Transverse colon (tissue), 4 donors: ENCODE measurements at regions not wholly inside any gene's neighbourhood (a gene's known extent, or its start where the extent isn't known, plus 50 kb on each side); places are given as distances from the start of the nearest gene placed in this dataset.

Source experiments
- DNase-seq: peaks from one replicate; pipeline ENCODE4 v3.0.0-alpha.2; 2019
- H3K27ac ChIP-seq, 4 donors: fragments of 200-600 bp; sonication (generic); 2 replicates each; pipeline ENCODE4 v1.5.1; 2016 to 2018; ENCODE audit warnings: inconsistent platforms in 4 of 4
- H3K27me3 ChIP-seq: fragments of 200-600 bp; sonication (generic); 2 replicates; pipeline ENCODE4 v1.5.1; 2017; ENCODE audit warnings: inconsistent platforms
- H3K36me3 ChIP-seq, 4 donors: fragments of 200-600 bp; sonication (generic); 2 replicates each; pipeline ENCODE4 v1.5.1; 2017 to 2019; ENCODE audit warnings: inconsistent platforms in 4 of 4
- H3K4me1 ChIP-seq, 4 donors: fragments of 200-600 bp; sonication (generic); 2 replicates each; pipeline ENCODE4 v1.5.1; 2017 to 2020; ENCODE audit warnings: inconsistent platforms in 4 of 4
- H3K4me3 ChIP-seq, 4 donors: fragments of 200-600 bp; sonication (generic); 1 replicate in 1 of 4; 2 replicates in 3 of 4; pipeline versions ENCODE4 v1.5.1 to v1.6.1; 2017 to 2019; ENCODE audit warnings: inconsistent platforms in 4 of 4
- H3K9me3 ChIP-seq, 2 donors: fragments of 200-600 bp; sonication (generic); 2 replicates each; pipeline ENCODE4 v1.5.1; 2017 to 2019; ENCODE audit warnings: inconsistent platforms in 2 of 2
- CTCF ChIP-seq, 5 experiments: fragments of 200-600 bp in 3 of 5; fragments of 450-650 bp in 2 of 5; sonication (generic) in 3 of 5; IDR thresholded peaks; 1 replicate in 2 of 5; 2 replicates in 3 of 5; pipeline ENCODE4 v1.5.1; 2016 to 2017; ENCODE audit warnings: antibody characterized with exemption in 5 of 5, inconsistent platforms in 3 of 5, mild to moderate bottlenecking in 2 of 5, moderate library complexity in 1 of 5
- EP300 ChIP-seq: sonication (generic); formaldehyde crosslinking; IDR thresholded peaks from one replicate; pipeline ENCODE4 v1.6.1; 2017; ENCODE audit warnings: antibody characterized with exemption, low read depth
- POLR2A ChIP-seq: fragments of 450-650 bp; IDR thresholded peaks from one replicate; pipeline ENCODE4 v1.6.1; 2016; ENCODE audit warnings: antibody characterized with exemption, mild to moderate bottlenecking, moderate library complexity
- POLR2AphosphoS5 ChIP-seq, 3 donors: sonication (generic); formaldehyde crosslinking; IDR thresholded peaks; one replicate each; pipeline ENCODE4 v1.6.1; 2016; ENCODE audit warnings: antibody characterized with exemption in 3 of 3
- WGBS, 2 donors: methylation state at CpG; one replicate each; pipeline ENCODE4 v1.1.5; 2018; ENCODE audit warnings: low coverage in 1 of 2; 5-methylcytosine and 5-hydroxymethylcytosine counted together
- in situ Hi-C, 4 donors: fragments of 200-750 bp; cut with MboI; loops; one replicate each; pipeline versions ENCODE4 v1.15.0 to v1.15.1; 2017; ENCODE audit warnings: low sequenced_read_pairs in 3 of 4, low pct_ligation_motif_present in 1 of 4, low pct_unique_long_range_greater_than_20kb in 1 of 4
- intact Hi-C: fragments of 100-400 bp; cut with DNase I; formaldehyde crosslinking; loops from one replicate; pipeline ENCODE4 v1.15.1; 2023; ENCODE audit warnings: low total_unique reads

- no peak for DNase-seq
- TF ChIP-seq POLR2A (no peak), POLR2AphosphoS5 (IDR thresholded peaks at IDR 0.05) (no peak), CTCF (IDR thresholded peaks at IDR 0.05) (no peak), EP300 (no peak)
- Histone ChIP-seq H3K4me1 (no peaks in the 10 kb centered on the region), H3K9me3 (no peaks in the 10 kb centered on the region), H3K27me3 (peaks cover 6% of the 10 kb centered on the region), H3K4me3 (no peak overlapping the region), H3K36me3 (no peaks in the 10 kb centered on the region), H3K27ac (no peak overlapping the region)
- intact Hi-C loops, result no loop called here
- in situ Hi-C loops, result no loop called here
Measured at GRCh38 chr21:35751171-35751570, 309.2 kb downstream of the SETD4 start.

GRCh38 chr21:35749904-35750303 lies 310.4 kb downstream of the SETD4 start:
- Histone ChIP-seq H3K27ac (no peak overlapping the region), H3K4me1 (no peaks in the 10 kb centered on the region), H3K27me3 (peaks cover 6% of the 10 kb centered on the region), H3K4me3 (no peak overlapping the region), H3K9me3 (no peaks in the 10 kb centered on the region), H3K36me3 (no peaks in the 10 kb centered on the region)
- no peak for DNase-seq
- 83 to 100% methylated on average over 2 to 3 of the region's 3 CpGs for WGBS, 2 donors
- in situ Hi-C loops, result no loop called here
- TF ChIP-seq CTCF (IDR thresholded peaks at IDR 0.05) (no peak), POLR2AphosphoS5 (IDR thresholded peaks at IDR 0.05) (no peak), POLR2A (no peak)
- intact Hi-C loops, result no loop called here

- H3K27me3 ChIP-seq, result peaks cover 6% of the 10 kb centered on the region
Measured at GRCh38 chr21:35748678-35749314, 311.5 kb downstream of the SETD4 start.

GRCh38 chr21:35743571-35743970 lies 316.8 kb downstream of the SETD4 start:
- intact Hi-C loops (no loop called here), in situ Hi-C loops (no loop called here)
- WGBS, 2 donors, result 73 to 94% methylated on average over 2 to 4 of the region's 4 CpGs
- peaks cover 0 to 6% of the 10 kb centered on the region in 2 donors for H3K9me3 ChIP-seq
- H3K27me3 ChIP-seq, result no peaks in the 10 kb centered on the region
- TF ChIP-seq POLR2A (no peak), CTCF (IDR thresholded peaks at IDR 0.05) (no peak), EP300 (no peak), POLR2AphosphoS5 (IDR thresholded peaks at IDR 0.05) (no peak)
- H3K4me1 ChIP-seq, result no peaks in the 10 kb centered on the region
- no peaks in the 10 kb centered on the region for H3K36me3 ChIP-seq
- H3K27ac ChIP-seq, result no peak overlapping the region
- no peak for DNase-seq
- no peak overlapping the region for H3K4me3 ChIP-seq

More at GRCh38 chr21:35748678-35749314, 311.5 kb downstream of the SETD4 start:
- H3K4me3 ChIP-seq, result no peak overlapping the region
- no peaks in the 10 kb centered on the region for H3K9me3 ChIP-seq
- H3K27ac ChIP-seq, result no peak overlapping the region
- WGBS, 2 donors, result 66 to 69% methylated on average over 1 to 3 of the region's 3 CpGs
- in situ Hi-C loops, result no loop called here
- no peak for DNase-seq
- TF ChIP-seq POLR2AphosphoS5 (IDR thresholded peaks at IDR 0.05) (no peak), POLR2A (no peak), CTCF (IDR thresholded peaks at IDR 0.05) (no peak), EP300 (no peak)
- intact Hi-C loops, result no loop called here
- H3K4me1 ChIP-seq, result no peaks in the 10 kb centered on the region
- no peaks in the 10 kb centered on the region for H3K36me3 ChIP-seq
